NCI-H2029 (cell line): ENCODE measurements at regions not wholly inside any gene's neighbourhood (a gene's known extent, or its start where the extent isn't known, plus 50 kb on each side); places are given as distances from the start of the nearest gene placed in this dataset.
A peak's percentile ranks its signal among the peaks of the same experiment; 100 is the strongest.

Experiments
- DNase-seq: peaks from one replicate; lab custom pipeline; 2025; lab: John Stamatoyannopoulos, UW

GRCh38 chr11:122230385-122230755 lies 114.4 kb upstream of the BLID start:
- no peak for DNase-seq

GRCh38 chr11:122229481-122230384 lies 113.7 kb upstream of the BLID start:
- no peak for DNase-seq

- no peak for DNase-seq
These were observed 113.1 kb upstream of the BLID start for GRCh38 chr11:122229078-122229477.

- no peak for DNase-seq
These were observed 110.9 kb upstream of the BLID start for GRCh38 chr11:122226810-122227379.

- DNase-seq, result no peak
These were observed 108.9 kb upstream of the BLID start for GRCh38 chr11:122224867-122225266.

- DNase-seq, result no peak
These were observed 104.3 kb upstream of the BLID start for GRCh38 chr11:122220321-122220720.

- DNase-seq, result no peak
These were observed 103.8 kb upstream of the BLID start for GRCh38 chr11:122219791-122220190.

- DNase-seq, result peak; percentile 39
These were observed 99.4 kb upstream of the BLID start for GRCh38 chr11:122215244-122215992.

- DNase-seq, result no peak
These were observed 98.6 kb upstream of the BLID start for GRCh38 chr11:122214567-122214966.

- no peak for DNase-seq
These were observed 98.1 kb upstream of the BLID start for GRCh38 chr11:122214080-122214479.

GRCh38 chr11:122213171-122213570 lies 97.2 kb upstream of the BLID start:
- no peak for DNase-seq

- DNase-seq, result no peak
These were observed 94.5 kb upstream of the BLID start for GRCh38 chr11:122210367-122210997.

- DNase-seq, result no peak
These were observed 93.8 kb upstream of the BLID start for GRCh38 chr11:122209619-122210366.

GRCh38 chr11:122207921-122208764 lies 92.1 kb upstream of the BLID start:
- no peak for DNase-seq

- DNase-seq, result peak; percentile 8
These were observed 91.5 kb upstream of the BLID start for GRCh38 chr11:122207505-122207904.

GRCh38 chr11:122205036-122205435 lies 89.0 kb upstream of the BLID start:
- no peak for DNase-seq

GRCh38 chr11:122204206-122204605 lies 88.2 kb upstream of the BLID start:
- DNase-seq, result no peak

GRCh38 chr11:122202951-122203456 lies 87.0 kb upstream of the BLID start:
- no peak for DNase-seq

GRCh38 chr11:122202161-122202950 lies 86.3 kb upstream of the BLID start:
- no peak for DNase-seq

- no peak for DNase-seq
These were observed 85.1 kb upstream of the BLID start for GRCh38 chr11:122201106-122201505.
